Gastrocnemius medialis (tissue), 4 donors: ENCODE measurements at regions not wholly inside any gene's neighbourhood (a gene's known extent, or its start where the extent isn't known, plus 50 kb on each side); places are given as distances from the start of the nearest gene placed in this dataset.

Source experiments
- ATAC-seq, 2 donors: fragments of 150-250 bp; one replicate each; pipeline ENCODE4 v1.9.1; 2016
- DNase-seq, 2 donors: peaks; one replicate each; pipeline ENCODE4 v3.0.0-alpha.2; 2019
- H3K27ac ChIP-seq, 4 donors: fragments of 200-600 bp; sonication (generic); 1 replicate in 1 of 4; 2 replicates in 3 of 4; pipeline ENCODE4 v1.5.1; 2016 to 2018; ENCODE audit warnings: mild to moderate bottlenecking in 2 of 4, moderate library complexity in 1 of 4
- H3K27me3 ChIP-seq, 3 donors: fragments of 200-600 bp; sonication (generic) in 2 of 3; 1 replicate in 1 of 3; 2 replicates in 2 of 3; pipeline versions ENCODE4 v1.5.1 to v1.6.0; 2016 to 2019; ENCODE audit warnings: mild to moderate bottlenecking in 1 of 3, moderate library complexity in 1 of 3
- H3K36me3 ChIP-seq, 2 donors: fragments of 200-600 bp; sonication (generic) in 1 of 2; one replicate each; pipeline ENCODE4 v1.5.1; 2017 to 2018
- H3K4me1 ChIP-seq, 2 donors: fragments of 200-600 bp; sonication (generic) in 1 of 2; one replicate each; pipeline ENCODE4 v1.5.1; 2016 to 2017; ENCODE audit warnings: mild to moderate bottlenecking in 2 of 2
- H3K4me3 ChIP-seq, 4 donors: fragments of 200-600 bp; sonication (generic) in 3 of 4; 1 replicate in 1 of 4; 2 replicates in 3 of 4; pipeline ENCODE4 v1.5.1; 2016 to 2019; ENCODE audit warnings: mild to moderate bottlenecking in 2 of 4
- H3K9me3 ChIP-seq, 3 donors: fragments of 200-600 bp; sonication (generic) in 2 of 3; 1 replicate in 1 of 3; 2 replicates in 2 of 3; pipeline ENCODE4 v1.5.1; 2016 to 2019
- POLR2A ChIP-seq, 2 donors: fragments of 450-650 bp; IDR thresholded peaks; one replicate each; pipeline ENCODE4 v1.6.1; 2017; ENCODE audit warnings: antibody characterized with exemption in 2 of 2, mild to moderate bottlenecking in 2 of 2, moderate library complexity in 2 of 2
- in situ Hi-C, 4 donors: fragments of 200-750 bp; cut with MboI; loops; one replicate each; pipeline versions ENCODE4 v1.15.0 to v1.8.0; 2017; ENCODE audit warnings: low sequenced_read_pairs in 4 of 4
- intact Hi-C: fragments of 100-400 bp; cut with DNase I; formaldehyde crosslinking; loops from one replicate; pipeline ENCODE4 v1.15.1; 2023; ENCODE audit warnings: low total_unique reads
- TF ChIP-seq, protein P1 (sequence below), 5 experiments: fragments of 450-650 bp in 3 of 5; fragments of 200-600 bp in 2 of 5; sonication (generic) in 2 of 5; IDR thresholded peaks in 4 of 5; conservative IDR thresholded peaks in 1 of 5; 1 replicate in 4 of 5; 2 replicates in 1 of 5; pipeline ENCODE4 v1.5.1; 2016 to 2019; ENCODE audit warnings: antibody characterized with exemption in 5 of 5, mild to moderate bottlenecking in 3 of 5, moderate library complexity in 3 of 5

DNA sequence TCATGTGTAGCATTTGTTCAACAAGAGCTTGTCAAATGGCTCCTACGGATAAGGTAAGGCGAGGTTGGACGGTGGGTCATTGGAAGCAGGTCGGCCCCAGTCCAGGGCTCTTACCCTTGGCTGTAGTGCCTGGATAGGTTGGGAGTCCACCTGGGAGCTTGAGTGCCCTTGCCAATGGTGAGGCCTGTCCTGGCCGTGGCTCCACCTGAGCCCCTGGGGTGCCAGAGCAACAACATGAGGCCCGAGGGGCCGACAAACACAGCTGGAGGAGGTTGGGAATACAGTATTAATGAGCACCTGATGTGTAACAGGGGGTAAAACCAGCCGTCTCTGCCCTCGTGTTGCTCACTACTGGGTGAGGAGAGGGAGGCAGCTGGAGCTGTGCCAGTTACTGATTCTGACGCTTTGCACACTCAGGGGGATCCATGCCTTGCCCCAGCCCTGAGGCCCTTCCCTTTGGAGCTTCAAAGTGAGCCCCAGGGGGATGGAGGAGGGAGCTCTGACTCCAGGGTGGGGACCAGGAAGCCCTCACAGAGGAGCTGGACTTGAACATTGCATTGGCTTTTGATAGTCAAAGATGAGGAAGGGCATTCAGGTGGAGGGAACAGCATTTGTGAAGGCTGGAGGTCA, 87.2 kb downstream of the RHOB start:
- in situ Hi-C loops (no loop called here), intact Hi-C loops (no loop called here)
- Histone ChIP-seq H3K36me3 (no peaks in the 10 kb centered on the region), H3K4me3 (no peak overlapping the region), H3K4me1 (peaks cover 49 to 51% of the 10 kb centered on the region in 2 donors), H3K9me3 (no peaks in the 10 kb centered on the region), H3K27ac (peak overlapping the region; percentile 88 to 96 (median 94)), H3K27me3 (no peaks in the 10 kb centered on the region)
- ATAC-seq (no peak), DNase-seq (peak in 1 of 2 donors; percentile 41)
- no peak for TF ChIP-seq POLR2A (IDR thresholded peaks at IDR 0.05)
- TF ChIP-seq, protein P1, sequence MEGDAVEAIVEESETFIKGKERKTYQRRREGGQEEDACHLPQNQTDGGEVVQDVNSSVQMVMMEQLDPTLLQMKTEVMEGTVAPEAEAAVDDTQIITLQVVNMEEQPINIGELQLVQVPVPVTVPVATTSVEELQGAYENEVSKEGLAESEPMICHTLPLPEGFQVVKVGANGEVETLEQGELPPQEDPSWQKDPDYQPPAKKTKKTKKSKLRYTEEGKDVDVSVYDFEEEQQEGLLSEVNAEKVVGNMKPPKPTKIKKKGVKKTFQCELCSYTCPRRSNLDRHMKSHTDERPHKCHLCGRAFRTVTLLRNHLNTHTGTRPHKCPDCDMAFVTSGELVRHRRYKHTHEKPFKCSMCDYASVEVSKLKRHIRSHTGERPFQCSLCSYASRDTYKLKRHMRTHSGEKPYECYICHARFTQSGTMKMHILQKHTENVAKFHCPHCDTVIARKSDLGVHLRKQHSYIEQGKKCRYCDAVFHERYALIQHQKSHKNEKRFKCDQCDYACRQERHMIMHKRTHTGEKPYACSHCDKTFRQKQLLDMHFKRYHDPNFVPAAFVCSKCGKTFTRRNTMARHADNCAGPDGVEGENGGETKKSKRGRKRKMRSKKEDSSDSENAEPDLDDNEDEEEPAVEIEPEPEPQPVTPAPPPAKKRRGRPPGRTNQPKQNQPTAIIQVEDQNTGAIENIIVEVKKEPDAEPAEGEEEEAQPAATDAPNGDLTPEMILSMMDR (IDR thresholded peaks at IDR 0.05 in 4 of 5, conservative IDR thresholded peaks at IDR 0.05 in 1 of 5) = no peak

DNA sequence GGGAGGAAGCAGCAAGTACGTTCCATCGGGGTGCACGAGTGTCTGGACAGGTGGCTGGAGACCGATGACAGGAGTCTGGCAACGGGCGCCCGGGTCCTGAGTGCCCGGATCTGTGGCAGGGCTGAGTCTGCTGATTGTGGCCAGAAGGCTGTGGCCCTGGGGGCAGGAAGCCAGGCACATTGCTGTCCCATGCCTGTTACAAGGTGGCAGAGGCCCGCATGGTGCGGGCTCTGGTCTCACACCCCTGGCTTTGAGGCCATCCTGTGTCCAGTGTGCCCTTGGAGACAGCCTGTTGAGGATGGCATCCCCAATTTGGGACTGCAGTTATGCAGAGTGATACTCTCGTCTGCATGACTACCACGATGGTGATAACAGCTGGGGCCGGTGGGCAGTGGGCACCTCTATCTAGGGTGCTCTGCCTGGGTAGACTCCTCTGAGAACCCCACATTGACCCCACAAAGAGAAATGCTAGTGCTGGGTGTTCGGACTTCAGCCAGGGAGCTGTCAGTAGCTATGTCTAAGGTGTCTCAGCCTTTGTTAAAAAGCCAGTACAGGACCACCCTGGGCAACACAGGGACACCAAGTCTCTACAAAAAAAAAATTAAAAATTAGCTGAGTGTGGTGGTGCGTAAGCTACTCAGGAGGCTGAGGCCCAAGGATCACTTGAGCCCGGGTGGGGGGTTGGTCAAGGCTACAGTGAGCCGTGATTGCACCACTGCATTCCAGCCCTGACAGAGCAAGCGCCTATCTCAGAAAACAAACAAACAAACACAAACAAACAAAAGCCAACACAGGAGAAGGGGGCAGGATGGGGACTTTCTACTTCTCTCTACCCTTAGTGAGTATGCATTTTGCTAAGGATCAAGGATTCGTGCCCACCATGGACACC, 88.3 kb downstream of the RHOB start:
- H3K4me1 ChIP-seq = peaks cover 53% of the 10 kb centered on the region in 2 donors
- H3K4me3 ChIP-seq = no peak overlapping the region
- ATAC-seq = peak; percentile 13 to 16
- intact Hi-C loops (no loop called here), in situ Hi-C loops (loop anchor here in 1 of 4 donors (5.0 kb wide), 1 partner anchor 38 kb away; no protein-coding TSS in a partner anchor)
- DNase-seq = peak; percentile 94 to 97
- no peaks in the 10 kb centered on the region for H3K9me3 ChIP-seq
- no peaks in the 10 kb centered on the region for H3K27me3 ChIP-seq
- no peaks in the 10 kb centered on the region for H3K36me3 ChIP-seq
- TF ChIP-seq, protein P1 (IDR thresholded peaks at IDR 0.05 in 4 of 5, conservative IDR thresholded peaks at IDR 0.05 in 1 of 5) = no peak
- peak in 1 of 2 donors; percentile 9 for TF ChIP-seq POLR2A (IDR thresholded peaks at IDR 0.05)
- peak overlapping the region; percentile 88 to 96 (median 94) for H3K27ac ChIP-seq

DNA sequence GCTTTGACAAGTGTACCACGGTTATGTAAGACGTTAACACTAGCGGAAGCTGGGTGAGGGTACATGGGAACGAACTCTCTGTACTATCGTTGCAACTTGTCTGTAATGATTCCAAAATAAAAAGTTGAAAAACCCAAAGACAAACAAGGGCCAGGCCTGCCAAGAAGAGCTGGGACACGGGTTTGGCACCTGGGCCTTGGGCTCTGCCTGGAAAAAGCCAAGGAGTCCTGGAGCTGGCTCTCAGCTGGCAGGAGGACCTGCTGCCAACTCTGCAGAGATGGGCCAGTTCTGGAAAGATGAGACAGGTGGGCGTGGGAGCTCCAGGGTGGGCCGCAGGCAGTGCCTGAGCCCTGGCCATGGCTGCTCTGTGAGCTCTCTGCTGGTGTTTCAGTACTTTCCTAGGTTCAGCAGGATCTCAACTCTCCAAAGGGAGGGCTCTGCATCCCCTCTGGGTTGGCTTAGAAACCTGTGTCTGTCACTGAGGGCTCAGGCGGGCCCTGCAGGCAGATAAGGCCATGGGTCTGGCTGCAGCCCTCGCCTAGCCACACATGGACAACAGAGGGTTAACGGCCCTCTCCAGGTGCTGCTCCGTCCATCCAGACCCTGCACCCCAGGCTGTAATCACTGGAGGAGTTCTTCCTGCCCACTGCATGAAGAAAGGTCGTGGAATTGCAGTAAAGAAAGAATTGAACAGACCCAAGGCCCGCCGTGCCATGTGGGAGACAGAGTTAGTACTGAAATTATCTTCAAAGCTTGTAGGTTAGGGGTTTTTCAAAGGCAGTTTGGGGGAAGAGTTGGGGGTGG, 89.9 kb downstream of the RHOB start:
- in situ Hi-C loops = loop anchor here in 1 of 4 donors (5.0 kb wide), 1 partner anchor 40 kb away; no protein-coding TSS in a partner anchor
- H3K27me3 ChIP-seq = no peaks in the 10 kb centered on the region
- ATAC-seq = peak; percentile 9 to 35
- peaks cover 60 to 61% of the 10 kb centered on the region in 2 donors for H3K4me1 ChIP-seq
- TF ChIP-seq, protein P1 (IDR thresholded peaks at IDR 0.05 in 4 of 5, conservative IDR thresholded peaks at IDR 0.05 in 1 of 5) = no peak
- TF ChIP-seq POLR2A (IDR thresholded peaks at IDR 0.05) = peak in 1 of 2 donors; percentile 31
- no peaks in the 10 kb centered on the region for H3K9me3 ChIP-seq
- no peaks in the 10 kb centered on the region for H3K36me3 ChIP-seq
- DNase-seq = peak; percentile 89 to 92
- H3K27ac ChIP-seq = peak overlapping the region; percentile 88 to 96 (median 94)
- intact Hi-C loops = no loop called here
- peak overlapping the region in 1 of 4 donors; percentile 2 for H3K4me3 ChIP-seq
